Activated T-helper 2 cell treated with anti-CD3 and anti-CD28 coated beads, Interferon-gamma antibody, Interleukin-2, Interleukin-4, amounts not matched to agents 10 μg/mL and 5 μg/mL and 100 μg/mL, durations not matched to agents 14 hours and 24 hours and 36 hours (primary cell): ENCODE measurements at regions not wholly inside any gene's neighbourhood (a gene's known extent, or its start where the extent isn't known, plus 50 kb on each side); places are given as distances from the start of the nearest gene placed in this dataset.
"Not testable (repeated sequence)": the region's sequence is repeated elsewhere in the genome, so short reads cannot be mapped to it uniquely, and the experiment has no call there.

Experiments
- DNase-seq: peaks from one replicate; pipeline ENCODE4 v3.0.0; 2021; ENCODE audit warnings: low spot score
- H3K27ac Mint-ChIP-seq: one replicate; pipeline ENCODE4 v1.8.0; 2021; ENCODE audit warnings: mixed read lengths
- H3K27me3 Mint-ChIP-seq: one replicate; pipeline ENCODE4 v1.8.0; 2021; ENCODE audit warnings: low read depth, mixed read lengths
- H3K36me3 Mint-ChIP-seq: one replicate; pipeline ENCODE4 v1.8.0; 2021; ENCODE audit warnings: low read depth, mixed read lengths
- H3K4me1 Mint-ChIP-seq: one replicate; pipeline ENCODE4 v1.8.0; 2021; ENCODE audit warnings: low read depth, mixed read lengths
- H3K4me3 Mint-ChIP-seq: one replicate; pipeline ENCODE4 v1.8.0; 2021; ENCODE audit warnings: low read depth, mild to moderate bottlenecking, moderate library complexity, mixed read lengths
- H3K9me3 Mint-ChIP-seq: one replicate; pipeline ENCODE4 v1.8.0; 2021; ENCODE audit warnings: mixed read lengths
- intact Hi-C: fragments of 100-400 bp; cut with micrococcal nuclease; formaldehyde crosslinking; loops from one replicate; pipeline ENCODE4 v1.15.1; 2023

DNA sequence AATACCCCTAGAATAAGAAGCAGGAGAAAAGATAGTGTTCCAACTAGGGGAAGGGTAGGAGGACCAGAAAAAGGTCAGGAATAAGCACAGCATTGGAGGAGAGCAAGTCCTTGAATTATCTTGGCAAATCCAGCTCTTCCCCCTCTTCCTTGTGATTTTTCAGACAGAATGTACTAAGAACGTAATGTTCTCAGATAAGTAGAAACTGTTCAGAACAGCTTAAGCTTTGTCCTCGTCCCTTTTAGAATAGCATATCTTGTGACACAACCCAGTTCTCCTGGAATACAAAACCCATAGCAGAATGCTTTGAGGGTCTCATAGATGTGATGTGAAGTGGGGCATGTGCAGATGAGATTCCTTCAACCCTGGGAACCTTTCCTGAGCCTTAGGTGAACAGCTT lies 97.4 kb downstream of the EMB start:
- no peak overlapping the region for H3K4me3 Mint-ChIP-seq
- no peaks in the 10 kb centered on the region for H3K4me1 Mint-ChIP-seq
- H3K36me3 Mint-ChIP-seq = no peaks in the 10 kb centered on the region
- no peaks in the 10 kb centered on the region for H3K9me3 Mint-ChIP-seq
- intact Hi-C loops = no loop called here
- peaks cover 5% of the 10 kb centered on the region for H3K27me3 Mint-ChIP-seq
- no peak for DNase-seq
- no peak overlapping the region for H3K27ac Mint-ChIP-seq

- intact Hi-C loops = no loop called here
- peaks cover 3% of the 10 kb centered on the region for H3K27me3 Mint-ChIP-seq
- H3K4me1 Mint-ChIP-seq = no peaks in the 10 kb centered on the region
- no peak overlapping the region for H3K4me3 Mint-ChIP-seq
- DNase-seq = no peak
- H3K27ac Mint-ChIP-seq = no peak overlapping the region
- H3K36me3 Mint-ChIP-seq = no peaks in the 10 kb centered on the region
- no peaks in the 10 kb centered on the region for H3K9me3 Mint-ChIP-seq
These were observed 100.3 kb downstream of the EMB start for GRCh38 chr5:50340757-50341156.

DNA sequence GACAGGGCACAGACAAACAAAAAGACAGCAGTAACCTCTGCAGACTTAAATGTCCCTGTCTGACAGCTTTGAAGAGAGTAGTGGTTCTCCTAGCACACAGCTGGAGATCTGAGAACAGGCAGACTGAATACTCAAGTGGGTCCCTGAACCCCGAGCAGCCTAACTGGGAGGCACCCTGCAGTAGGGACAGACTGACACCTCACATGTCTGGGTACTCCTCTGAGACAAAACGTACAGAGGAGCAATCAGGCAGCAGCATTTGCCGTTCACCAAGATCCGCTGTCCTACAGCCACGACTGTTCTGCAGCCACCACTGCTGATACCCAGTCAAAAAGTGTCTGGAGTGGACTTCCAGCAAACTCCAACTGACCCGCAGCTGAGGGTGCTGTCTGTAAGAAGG lies 110.5 kb downstream of the EMB start:
- DNase-seq, H3K4me3 Mint-ChIP-seq, intact Hi-C loops, H3K36me3 Mint-ChIP-seq, H3K27ac Mint-ChIP-seq: not testable (repeated sequence)
- peaks cover 40% of the 10 kb centered on the region for H3K27me3 Mint-ChIP-seq
- H3K4me1 Mint-ChIP-seq = peaks cover 12% of the 10 kb centered on the region
- H3K9me3 Mint-ChIP-seq = peaks cover 19% of the 10 kb centered on the region

GRCh38 chr5:50328193-50328729 lies 112.8 kb downstream of the EMB start:
- intact Hi-C loops = loop anchor here (2.0 to 5.0 kb wide), 3 partner anchors 114 to 424 kb away; partner anchors contain the start of gene EMB
- Mint-ChIP-seq H3K9me3 (peaks cover 13% of the 10 kb centered on the region), H3K27ac (no peak overlapping the region), H3K4me1 (peaks cover 12% of the 10 kb centered on the region), H3K27me3 (peaks cover 37% of the 10 kb centered on the region), H3K4me3 (no peak overlapping the region), H3K36me3 (peaks cover 2% of the 10 kb centered on the region)
- DNase-seq = no peak

DNA sequence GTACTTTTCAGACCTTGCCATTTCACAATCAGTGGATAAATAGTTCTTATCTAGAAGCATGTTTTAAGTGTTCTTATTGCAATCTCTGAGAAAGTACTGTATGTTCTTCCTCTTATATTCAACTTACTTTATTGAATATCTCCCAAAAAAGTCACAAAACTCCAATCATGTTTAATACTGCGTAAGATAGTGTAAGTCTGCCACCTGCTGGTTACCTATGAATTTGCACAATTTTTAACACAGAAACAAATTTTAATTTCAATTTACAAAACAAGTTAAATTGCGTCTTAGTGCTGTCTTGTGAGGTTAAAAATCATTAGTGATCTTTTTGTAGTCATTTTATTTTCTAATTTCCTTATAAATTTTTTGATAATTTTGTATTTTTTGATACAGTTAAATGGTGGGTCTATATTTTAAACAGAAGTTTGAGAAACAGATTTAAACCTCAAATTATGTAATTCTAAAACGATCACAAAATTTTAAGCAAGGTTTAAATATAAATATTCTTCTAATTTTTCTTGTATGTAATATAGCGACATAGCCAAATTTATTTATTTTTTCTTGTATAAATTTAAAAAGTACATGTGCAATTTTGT lies 115.8 kb downstream of the EMB start:
- peaks cover 17% of the 10 kb centered on the region for H3K27me3 Mint-ChIP-seq
- intact Hi-C loops = loop anchor here (5.0 kb wide), 2 partner anchors 117 to 427 kb away; partner anchors contain the start of gene EMB
- no peaks in the 10 kb centered on the region for H3K36me3 Mint-ChIP-seq
- H3K4me3 Mint-ChIP-seq = no peak overlapping the region
- no peak overlapping the region for H3K27ac Mint-ChIP-seq
- DNase-seq = no peak
- peaks cover 6% of the 10 kb centered on the region for H3K9me3 Mint-ChIP-seq
- peaks cover 12% of the 10 kb centered on the region for H3K4me1 Mint-ChIP-seq

DNA sequence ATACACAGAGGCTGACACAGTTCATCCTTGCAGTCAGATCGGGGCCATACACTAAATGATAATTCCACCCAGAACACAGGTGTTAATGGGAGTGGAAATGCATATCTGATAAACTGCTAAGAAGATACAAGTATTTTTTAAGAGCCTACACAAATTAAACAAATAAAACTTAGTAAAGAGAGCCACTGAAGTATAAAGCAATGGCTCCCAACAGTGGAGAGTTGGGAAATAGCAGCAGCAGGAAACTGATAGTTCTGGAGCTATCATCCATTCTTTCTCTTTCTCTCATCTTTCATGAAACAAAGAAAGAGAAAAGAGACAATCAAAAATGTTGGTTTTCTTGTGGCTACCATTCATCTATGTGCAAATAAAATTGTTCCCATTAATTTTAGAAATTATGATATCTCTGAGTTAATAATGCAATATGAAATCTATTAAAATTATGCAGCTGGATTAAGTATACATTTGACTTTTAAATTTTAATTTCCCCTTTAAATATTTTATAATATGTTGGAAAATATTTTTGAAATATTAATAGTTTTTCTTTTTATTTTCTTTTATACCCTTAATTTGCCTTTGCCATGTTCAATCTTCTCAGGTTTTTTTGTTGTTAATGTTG lies 120.8 kb downstream of the EMB start:
- intact Hi-C loops = no loop called here
- no peaks in the 10 kb centered on the region for H3K9me3 Mint-ChIP-seq
- H3K27ac Mint-ChIP-seq = no peak overlapping the region
- H3K36me3 Mint-ChIP-seq = no peaks in the 10 kb centered on the region
- no peaks in the 10 kb centered on the region for H3K4me1 Mint-ChIP-seq
- H3K27me3 Mint-ChIP-seq = peaks cover 3% of the 10 kb centered on the region
- no peak for DNase-seq
- H3K4me3 Mint-ChIP-seq = no peak overlapping the region

- no peaks in the 10 kb centered on the region for H3K36me3 Mint-ChIP-seq
- H3K4me3 Mint-ChIP-seq = no peak overlapping the region
- H3K27ac Mint-ChIP-seq = no peak overlapping the region
- intact Hi-C loops = no loop called here
- DNase-seq = no peak
- H3K4me1 Mint-ChIP-seq = no peaks in the 10 kb centered on the region
- no peaks in the 10 kb centered on the region for H3K9me3 Mint-ChIP-seq
- H3K27me3 Mint-ChIP-seq = peaks cover 3% of the 10 kb centered on the region
These were observed 122.9 kb downstream of the EMB start for GRCh38 chr5:50318220-50318619.

DNA sequence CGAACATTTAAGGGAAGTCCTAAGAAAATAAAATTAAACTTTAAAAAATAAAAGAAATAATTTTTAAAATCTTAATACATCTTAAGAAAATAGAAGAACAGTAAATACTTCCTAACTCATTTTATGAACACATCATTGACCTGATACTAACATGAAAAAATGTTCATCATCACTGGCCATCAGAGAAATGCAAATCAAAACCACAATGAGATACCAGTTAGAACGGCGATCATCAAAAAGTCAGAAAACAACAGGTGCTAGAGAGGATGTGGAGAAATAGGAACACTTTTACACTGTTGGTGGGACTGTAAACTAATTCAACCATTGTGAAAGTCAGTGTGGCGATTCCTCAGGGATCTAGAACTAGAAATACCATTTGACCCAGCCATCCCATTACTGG lies 134.6 kb downstream of the EMB start:
- H3K27me3 Mint-ChIP-seq, H3K4me3 Mint-ChIP-seq, H3K4me1 Mint-ChIP-seq, H3K27ac Mint-ChIP-seq, intact Hi-C loops, H3K36me3 Mint-ChIP-seq, DNase-seq: not testable (repeated sequence)
- peaks cover 21% of the 10 kb centered on the region for H3K9me3 Mint-ChIP-seq

GRCh38 chr5:50302815-50303490 lies 138.1 kb downstream of the EMB start:
- no peak overlapping the region for H3K4me3 Mint-ChIP-seq
- DNase-seq = no peak
- H3K9me3 Mint-ChIP-seq = peaks cover 20% of the 10 kb centered on the region
- intact Hi-C loops = no loop called here
- no peaks in the 10 kb centered on the region for H3K27me3 Mint-ChIP-seq
- H3K36me3 Mint-ChIP-seq = no peaks in the 10 kb centered on the region
- H3K27ac Mint-ChIP-seq = no peak overlapping the region
- no peaks in the 10 kb centered on the region for H3K4me1 Mint-ChIP-seq

GRCh38 chr5:50301756-50302155 lies 139.3 kb downstream of the EMB start:
- Mint-ChIP-seq H3K9me3 (peaks cover 9% of the 10 kb centered on the region), H3K4me3 (no peak overlapping the region), H3K27ac (no peak overlapping the region), H3K27me3 (no peaks in the 10 kb centered on the region), H3K4me1 (no peaks in the 10 kb centered on the region), H3K36me3 (no peaks in the 10 kb centered on the region)
- intact Hi-C loops = no loop called here
- no peak for DNase-seq

- Mint-ChIP-seq H3K36me3 (no peaks in the 10 kb centered on the region), H3K4me3 (no peak overlapping the region), H3K27ac (no peak overlapping the region), H3K27me3 (no peaks in the 10 kb centered on the region), H3K4me1 (no peaks in the 10 kb centered on the region), H3K9me3 (peaks cover 8% of the 10 kb centered on the region)
- intact Hi-C loops = no loop called here
- DNase-seq = no peak
These were observed 140.2 kb downstream of the EMB start for GRCh38 chr5:50300878-50301277.

DNA sequence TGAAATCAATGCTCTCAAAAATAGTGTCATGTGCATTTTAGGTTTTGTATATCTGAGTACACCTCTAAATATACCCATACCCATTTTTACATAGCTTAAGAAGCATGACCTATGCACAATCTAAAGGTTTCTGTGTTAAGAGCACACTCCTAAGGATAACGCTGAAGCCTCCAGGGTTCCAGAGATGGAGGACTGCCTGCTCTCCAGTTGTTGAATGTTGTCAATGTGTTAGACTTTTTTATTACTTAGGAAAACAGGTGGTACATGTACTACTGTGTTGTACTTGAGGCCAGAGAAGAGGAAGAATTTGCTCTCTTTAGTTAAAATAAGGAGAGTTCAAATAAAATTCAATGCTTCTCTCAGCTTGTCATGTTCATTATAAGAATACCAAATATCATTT lies 141.2 kb downstream of the EMB start:
- no peak overlapping the region for H3K27ac Mint-ChIP-seq
- intact Hi-C loops = no loop called here
- no peak overlapping the region for H3K4me3 Mint-ChIP-seq
- no peaks in the 10 kb centered on the region for H3K4me1 Mint-ChIP-seq
- H3K9me3 Mint-ChIP-seq = peaks cover 12% of the 10 kb centered on the region
- no peaks in the 10 kb centered on the region for H3K36me3 Mint-ChIP-seq
- H3K27me3 Mint-ChIP-seq = no peaks in the 10 kb centered on the region
- no peak for DNase-seq

DNA sequence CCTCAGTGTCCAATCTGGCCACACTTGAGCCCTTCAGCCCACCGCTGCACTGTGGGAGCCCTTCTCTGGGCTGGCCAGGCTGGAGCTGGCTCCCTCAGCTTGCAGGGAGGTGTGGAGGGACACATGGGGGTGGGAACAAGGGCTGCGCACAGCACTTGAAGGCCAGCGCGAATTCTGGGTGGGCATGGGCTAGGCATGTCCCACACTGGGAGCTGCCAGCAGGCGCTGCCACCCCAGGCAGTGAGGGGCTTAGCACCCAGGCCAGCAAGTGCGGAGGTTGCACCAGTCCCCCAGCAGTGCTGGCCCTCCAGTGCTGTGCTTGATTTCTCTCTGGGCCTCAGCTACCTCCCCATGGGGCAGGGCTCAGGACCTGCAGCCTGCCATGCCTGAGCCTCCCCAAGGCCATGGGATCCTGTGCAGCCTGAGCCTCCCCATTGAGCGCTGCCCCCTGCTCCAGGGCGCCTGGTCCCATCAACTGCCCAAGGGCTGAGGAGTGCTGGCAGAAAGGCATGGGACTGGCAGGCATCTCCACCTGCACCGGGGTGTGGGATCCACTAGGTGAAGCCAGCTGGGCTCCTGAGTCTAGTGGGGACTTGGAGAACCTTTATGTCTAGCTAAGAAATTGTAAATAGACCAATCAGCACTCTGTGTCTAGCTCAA lies 148.2 kb downstream of the EMB start:
- H3K9me3 Mint-ChIP-seq = peaks cover 18% of the 10 kb centered on the region
- no peak overlapping the region for H3K27ac Mint-ChIP-seq
- no peaks in the 10 kb centered on the region for H3K36me3 Mint-ChIP-seq
- intact Hi-C loops = no loop called here
- no peak for DNase-seq
- H3K4me3 Mint-ChIP-seq = no peak overlapping the region
- no peaks in the 10 kb centered on the region for H3K4me1 Mint-ChIP-seq
- H3K27me3 Mint-ChIP-seq = no peaks in the 10 kb centered on the region
